ENCODE measurements at regions not wholly inside any gene's neighbourhood (a gene's known extent, or its start where the extent isn't known, plus 50 kb on each side); places are given as distances from the start of the nearest gene placed in this dataset.

DNA sequence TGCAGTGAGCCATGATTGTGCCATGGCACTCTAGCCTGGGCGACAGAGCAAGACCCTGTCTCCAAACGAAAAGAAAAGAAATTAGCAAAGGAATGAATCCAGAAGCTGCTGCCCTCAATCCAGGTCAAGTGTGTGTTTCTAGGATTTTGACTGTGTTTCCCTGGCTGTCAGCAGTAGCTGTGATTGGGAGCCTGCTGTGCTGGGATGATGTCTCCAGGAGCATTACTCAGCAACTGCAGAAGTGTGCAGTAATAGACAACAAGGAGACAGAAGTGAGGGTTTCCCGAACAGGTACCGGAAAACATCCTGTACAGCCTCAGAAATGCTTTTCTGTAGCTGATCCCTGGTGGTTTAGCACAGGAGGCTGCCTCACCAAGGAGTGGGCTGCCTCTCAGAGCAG lies 492.5 kb downstream of the FUT8 start:
- H2AFZ ChIP-seq (ENCODE audit: low read depth, low read length, severe bottlenecking) = no peak overlapping the region
- TF ChIP-seq EZH2phosphoT487 (conservative IDR thresholded peaks at IDR 0.05; ENCODE audit: low read length) = no peak

DNA sequence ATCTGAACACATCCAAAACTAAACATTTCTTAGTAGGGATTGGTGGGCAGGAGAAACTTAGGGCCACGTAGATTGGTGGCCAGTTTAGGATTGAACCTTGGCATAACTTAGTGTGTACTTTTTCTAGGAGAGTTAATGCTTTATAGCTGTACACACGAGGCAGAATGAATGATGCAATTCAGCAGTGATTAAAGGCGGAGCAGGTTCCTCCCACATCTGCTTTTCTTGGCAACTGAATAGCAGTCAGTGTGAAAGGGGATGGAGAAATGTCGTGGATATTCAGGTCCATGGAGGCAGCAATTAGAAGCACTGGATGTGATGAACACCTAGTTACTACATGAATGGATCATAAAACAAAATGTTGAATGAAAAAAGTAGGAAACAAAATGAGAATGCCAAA lies 493.8 kb downstream of the FUT8 start:
- Histone ChIP-seq H3K9me3 (ENCODE audit: insufficient read depth, low read length) (no peaks in the 10 kb centered on the region), H4K20me1 (ENCODE audit: low read depth, low read length) (no peaks in the 10 kb centered on the region), H2AFZ (ENCODE audit: low read depth, low read length, severe bottlenecking) (no peak overlapping the region), H3K9ac (ENCODE audit: low read length) (no peak overlapping the region), H3K4me2 (ENCODE audit: low read depth, low read length, poor library complexity, severe bottlenecking) (no peak overlapping the region), H3K4me3 (ENCODE audit: insufficient read depth, low read length, poor library complexity, severe bottlenecking) (no peak overlapping the region), H3K9me2 (replicated peaks; ENCODE audit: insufficient read depth, low read length) (no peaks in the 10 kb centered on the region), H3K27ac (ENCODE audit: low read depth, low read length) (no peak overlapping the region), H3K79me2 (ENCODE audit: insufficient read depth, low read length) (no peaks in the 10 kb centered on the region), H3K27me3 (ENCODE audit: low read length) (no peaks in the 10 kb centered on the region), H3K36me3 (ENCODE audit: low read length) (no peaks in the 10 kb centered on the region), H3F3A (ENCODE audit: insufficient read depth) (no peaks in the 10 kb centered on the region)
- TF ChIP-seq, protein P1, sequence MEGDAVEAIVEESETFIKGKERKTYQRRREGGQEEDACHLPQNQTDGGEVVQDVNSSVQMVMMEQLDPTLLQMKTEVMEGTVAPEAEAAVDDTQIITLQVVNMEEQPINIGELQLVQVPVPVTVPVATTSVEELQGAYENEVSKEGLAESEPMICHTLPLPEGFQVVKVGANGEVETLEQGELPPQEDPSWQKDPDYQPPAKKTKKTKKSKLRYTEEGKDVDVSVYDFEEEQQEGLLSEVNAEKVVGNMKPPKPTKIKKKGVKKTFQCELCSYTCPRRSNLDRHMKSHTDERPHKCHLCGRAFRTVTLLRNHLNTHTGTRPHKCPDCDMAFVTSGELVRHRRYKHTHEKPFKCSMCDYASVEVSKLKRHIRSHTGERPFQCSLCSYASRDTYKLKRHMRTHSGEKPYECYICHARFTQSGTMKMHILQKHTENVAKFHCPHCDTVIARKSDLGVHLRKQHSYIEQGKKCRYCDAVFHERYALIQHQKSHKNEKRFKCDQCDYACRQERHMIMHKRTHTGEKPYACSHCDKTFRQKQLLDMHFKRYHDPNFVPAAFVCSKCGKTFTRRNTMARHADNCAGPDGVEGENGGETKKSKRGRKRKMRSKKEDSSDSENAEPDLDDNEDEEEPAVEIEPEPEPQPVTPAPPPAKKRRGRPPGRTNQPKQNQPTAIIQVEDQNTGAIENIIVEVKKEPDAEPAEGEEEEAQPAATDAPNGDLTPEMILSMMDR (IDR thresholded peaks at IDR 0.05; ENCODE audit: insufficient read depth, low read length, poor library complexity, severe bottlenecking) = no peak
- no peak for TF ChIP-seq EZH2phosphoT487 (conservative IDR thresholded peaks at IDR 0.05; ENCODE audit: low read length)

More for the DNA sequence above, 492.5 kb downstream of the FUT8 start:
- Histone ChIP-seq H3K27ac (ENCODE audit: low read depth, low read length) (no peak overlapping the region), H3K4me2 (ENCODE audit: low read depth, low read length, poor library complexity, severe bottlenecking) (no peak overlapping the region), H4K20me1 (ENCODE audit: low read depth, low read length) (no peaks in the 10 kb centered on the region), H3K9ac (ENCODE audit: low read length) (no peak overlapping the region), H3K4me3 (ENCODE audit: insufficient read depth, low read length, poor library complexity, severe bottlenecking) (no peak overlapping the region), H3K9me2 (replicated peaks; ENCODE audit: insufficient read depth, low read length) (no peaks in the 10 kb centered on the region), H3K9me3 (ENCODE audit: insufficient read depth, low read length) (0 out of 2 replicates have a peak, but pooled peaks cover 3% of the 10 kb centered on the region), H3K36me3 (ENCODE audit: low read length) (no peaks in the 10 kb centered on the region), H3K27me3 (ENCODE audit: low read length) (no peaks in the 10 kb centered on the region), H3K79me2 (ENCODE audit: insufficient read depth, low read length) (no peaks in the 10 kb centered on the region), H3F3A (ENCODE audit: insufficient read depth) (no peaks in the 10 kb centered on the region)

DNA sequence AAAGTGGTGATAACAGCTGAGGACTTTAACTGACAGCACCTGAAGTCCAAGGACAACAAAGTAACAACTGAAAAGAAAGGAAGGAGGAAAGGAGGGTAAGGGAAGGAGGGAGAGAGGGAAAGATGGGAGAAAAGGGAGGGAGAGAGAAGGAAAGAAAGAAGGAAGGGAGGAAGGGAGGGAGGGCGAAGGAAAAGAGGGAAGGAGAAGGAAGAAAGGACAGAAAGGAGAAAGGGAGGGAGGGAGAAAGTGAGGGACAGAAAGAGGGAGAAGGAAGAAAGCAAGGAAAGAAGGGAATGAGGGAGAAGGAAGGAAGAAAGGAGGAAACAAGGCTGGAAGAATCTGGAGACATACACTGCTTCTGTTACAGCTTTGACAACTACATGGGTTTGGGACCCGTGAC lies 494.4 kb downstream of the FUT8 start:
- H3K9me3 ChIP-seq (ENCODE audit: insufficient read depth, low read length) = no peaks in the 10 kb centered on the region
- no peak overlapping the region for H3K27ac ChIP-seq (ENCODE audit: low read depth, low read length)
- H2AFZ ChIP-seq (ENCODE audit: low read depth, low read length, severe bottlenecking) = no peak overlapping the region
- H3K9me2 ChIP-seq (replicated peaks; ENCODE audit: insufficient read depth, low read length) = no peaks in the 10 kb centered on the region
- TF ChIP-seq, protein P1 (IDR thresholded peaks at IDR 0.05; ENCODE audit: insufficient read depth, low read length, poor library complexity, severe bottlenecking) = no peak
- TF ChIP-seq EZH2phosphoT487 (conservative IDR thresholded peaks at IDR 0.05; ENCODE audit: low read length) = no peak
- no peaks in the 10 kb centered on the region for H3K79me2 ChIP-seq (ENCODE audit: insufficient read depth, low read length)
- no peaks in the 10 kb centered on the region for H4K20me1 ChIP-seq (ENCODE audit: low read depth, low read length)
- H3F3A ChIP-seq (ENCODE audit: insufficient read depth) = no peaks in the 10 kb centered on the region
- no peak overlapping the region for H3K4me3 ChIP-seq (ENCODE audit: insufficient read depth, low read length, poor library complexity, severe bottlenecking)
- H3K9ac ChIP-seq (ENCODE audit: low read length) = no peak overlapping the region
- H3K4me2 ChIP-seq (ENCODE audit: low read depth, low read length, poor library complexity, severe bottlenecking) = no peak overlapping the region
- no peaks in the 10 kb centered on the region for H3K36me3 ChIP-seq (ENCODE audit: low read length)
- no peaks in the 10 kb centered on the region for H3K27me3 ChIP-seq (ENCODE audit: low read length)

DNA sequence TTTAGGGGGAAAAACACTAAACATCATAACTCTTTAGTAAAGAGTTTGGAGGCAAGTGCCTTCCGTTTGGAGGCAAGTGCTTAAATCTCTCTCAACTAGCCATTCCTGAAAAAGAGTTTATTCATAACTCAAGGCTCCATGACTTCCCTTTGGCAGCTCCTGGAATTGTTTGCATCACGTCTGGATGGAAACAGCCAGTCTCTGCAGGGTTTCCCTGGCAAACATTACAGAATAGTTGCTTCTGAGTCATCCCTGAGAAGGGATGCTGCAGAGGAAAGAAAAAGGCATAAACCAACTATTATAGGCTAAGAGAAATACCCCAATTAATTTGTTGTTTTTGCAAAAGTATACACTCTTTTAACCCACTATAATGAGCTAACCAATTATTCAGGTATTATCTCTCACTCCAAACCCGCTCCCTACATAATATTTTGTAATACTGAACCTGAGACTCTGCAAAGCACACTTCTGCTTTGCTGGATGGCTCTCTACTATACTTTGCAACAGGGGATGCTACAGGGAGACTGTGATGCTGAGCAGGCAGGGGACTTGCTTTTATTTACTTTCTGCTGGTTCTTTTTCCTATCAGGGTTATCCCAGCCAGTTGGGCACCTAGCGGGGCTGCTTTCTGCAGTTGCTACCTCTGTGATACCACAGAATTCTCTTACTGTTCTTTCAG lies 497.7 kb downstream of the FUT8 start:
- no peaks in the 10 kb centered on the region for H3K9me3 ChIP-seq (ENCODE audit: insufficient read depth, low read length)
- no peak overlapping the region for H3K9ac ChIP-seq (ENCODE audit: low read length)
- H3K4me3 ChIP-seq (ENCODE audit: insufficient read depth, low read length, poor library complexity, severe bottlenecking) = no peak overlapping the region
- no peaks in the 10 kb centered on the region for H3K79me2 ChIP-seq (ENCODE audit: insufficient read depth, low read length)
- TF ChIP-seq, protein P1 (IDR thresholded peaks at IDR 0.05; ENCODE audit: insufficient read depth, low read length, poor library complexity, severe bottlenecking) = no peak
- no peak for TF ChIP-seq EZH2phosphoT487 (conservative IDR thresholded peaks at IDR 0.05; ENCODE audit: low read length)
- H3K4me2 ChIP-seq (ENCODE audit: low read depth, low read length, poor library complexity, severe bottlenecking) = no peak overlapping the region
- no peaks in the 10 kb centered on the region for H3F3A ChIP-seq (ENCODE audit: insufficient read depth)
- no peaks in the 10 kb centered on the region for H4K20me1 ChIP-seq (ENCODE audit: low read depth, low read length)
- no peaks in the 10 kb centered on the region for H3K27me3 ChIP-seq (ENCODE audit: low read length)
- H3K9me2 ChIP-seq (replicated peaks; ENCODE audit: insufficient read depth, low read length) = no peaks in the 10 kb centered on the region
- H2AFZ ChIP-seq (ENCODE audit: low read depth, low read length, severe bottlenecking) = no peak overlapping the region
- no peaks in the 10 kb centered on the region for H3K36me3 ChIP-seq (ENCODE audit: low read length)
- H3K27ac ChIP-seq (ENCODE audit: low read depth, low read length) = no peak overlapping the region

Measured in SU-DHL-6 (cell line).